CD4-positive, alpha-beta T cell treated with Interleukin-17A for 4 hours (primary cell): ENCODE measurements at regions not wholly inside any gene's neighbourhood (a gene's known extent, or its start where the extent isn't known, plus 50 kb on each side); places are given as distances from the start of the nearest gene placed in this dataset.
A peak's percentile ranks its signal among the peaks of the same experiment; 100 is the strongest.

Experiments
- DNase-seq: peaks from one replicate; pipeline ENCODE4 v3.0.0-alpha.2; 2020; ENCODE audit warnings: mixed read lengths

DNA sequence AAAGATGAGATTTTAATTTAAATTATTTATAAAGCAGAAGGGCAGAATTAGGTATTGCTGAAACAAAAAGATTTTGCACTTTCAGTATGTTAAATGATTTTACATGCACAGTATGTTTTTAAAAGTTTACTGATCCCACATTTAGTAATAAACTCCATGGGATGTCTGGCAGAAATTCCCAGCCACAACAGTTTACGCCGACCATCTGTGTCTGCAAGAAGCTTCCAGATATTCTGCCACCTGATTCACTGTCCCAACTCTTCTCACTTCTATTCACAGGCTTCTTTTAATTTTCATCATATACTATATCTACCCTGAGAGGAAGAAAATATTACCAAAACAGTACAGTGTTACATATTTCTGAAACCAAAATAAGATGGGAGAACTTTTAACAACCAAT, 115.8 kb upstream of the IQCM start:
- no peak for DNase-seq

DNA sequence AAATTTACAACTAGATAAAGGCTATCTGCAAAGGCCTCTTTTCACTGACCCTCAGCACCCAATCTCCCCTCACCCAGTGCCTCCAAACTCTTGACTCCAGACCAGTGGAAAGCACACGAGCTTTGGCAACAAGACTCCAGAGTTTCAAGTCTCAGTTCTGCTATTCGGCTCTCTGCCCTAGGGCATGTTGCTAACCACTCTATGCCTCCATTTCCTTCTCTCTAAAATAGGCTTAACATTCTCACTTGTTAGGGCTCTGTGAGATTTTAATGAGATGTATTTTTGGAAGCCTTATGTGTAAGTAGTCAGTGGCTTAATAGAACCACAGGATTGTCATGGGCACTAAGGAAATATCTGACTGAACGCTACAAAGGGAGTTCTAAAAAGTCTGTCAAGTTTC, 116.5 kb upstream of the IQCM start:
- no peak for DNase-seq

DNA sequence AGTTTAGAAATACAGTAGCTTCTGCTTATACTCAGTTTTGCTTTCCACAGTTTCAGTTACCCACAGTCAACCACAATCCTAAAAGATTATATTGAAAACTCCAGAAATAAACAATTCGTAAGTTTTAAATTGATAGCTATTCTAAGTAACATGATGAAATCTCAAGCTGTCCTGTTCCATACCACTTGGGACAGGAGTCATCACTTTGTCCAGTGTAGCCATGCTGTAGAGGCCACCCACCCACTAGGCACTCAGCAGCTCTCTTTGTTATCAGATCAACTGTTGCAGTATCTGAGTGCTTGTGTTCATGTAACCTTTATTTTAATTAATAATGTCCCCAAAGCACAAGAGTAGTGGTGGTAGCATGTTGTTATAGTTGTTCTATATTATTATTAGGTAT, 117.5 kb upstream of the IQCM start:
- DNase-seq, result no peak

DNA sequence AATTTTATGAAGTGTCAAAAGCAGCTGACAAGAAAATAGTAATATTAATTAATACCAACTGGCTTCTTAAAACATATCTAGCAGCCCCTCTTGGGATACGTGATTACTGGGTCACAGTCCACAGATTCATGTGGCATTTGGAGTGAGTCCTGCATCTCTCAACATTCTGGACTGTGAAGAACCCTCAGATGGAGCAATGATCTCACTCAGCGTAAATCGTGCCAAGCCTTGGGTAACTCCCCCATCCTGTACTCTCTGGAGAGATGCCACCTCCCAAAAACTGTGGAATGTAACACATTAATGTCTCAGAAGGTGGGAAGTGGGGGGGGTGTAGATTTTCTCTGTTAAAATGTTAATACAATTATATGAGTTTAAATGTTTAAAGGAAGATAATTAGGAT, 118.2 kb upstream of the IQCM start:
- DNase-seq, result no peak

DNA sequence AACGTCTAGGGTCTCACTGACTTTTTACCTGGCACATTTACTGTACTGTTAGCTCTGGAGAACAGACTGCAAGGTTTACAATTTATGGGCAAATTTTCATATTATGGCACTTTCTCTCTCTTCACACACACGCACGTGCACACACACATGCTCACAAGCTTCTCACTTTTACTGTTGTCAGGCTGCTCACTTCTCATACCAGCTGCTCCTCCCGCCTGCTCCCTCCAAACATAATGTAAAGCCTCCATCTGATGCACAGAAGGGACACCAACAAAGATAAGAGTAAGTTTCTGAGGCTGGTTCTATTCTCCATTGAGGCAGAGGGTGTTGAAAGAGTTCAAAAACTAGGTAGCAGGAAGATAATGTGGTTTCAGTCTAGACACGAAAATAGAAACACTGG, 128.9 kb upstream of the DCLK2 start:
- DNase-seq, result no peak

DNA sequence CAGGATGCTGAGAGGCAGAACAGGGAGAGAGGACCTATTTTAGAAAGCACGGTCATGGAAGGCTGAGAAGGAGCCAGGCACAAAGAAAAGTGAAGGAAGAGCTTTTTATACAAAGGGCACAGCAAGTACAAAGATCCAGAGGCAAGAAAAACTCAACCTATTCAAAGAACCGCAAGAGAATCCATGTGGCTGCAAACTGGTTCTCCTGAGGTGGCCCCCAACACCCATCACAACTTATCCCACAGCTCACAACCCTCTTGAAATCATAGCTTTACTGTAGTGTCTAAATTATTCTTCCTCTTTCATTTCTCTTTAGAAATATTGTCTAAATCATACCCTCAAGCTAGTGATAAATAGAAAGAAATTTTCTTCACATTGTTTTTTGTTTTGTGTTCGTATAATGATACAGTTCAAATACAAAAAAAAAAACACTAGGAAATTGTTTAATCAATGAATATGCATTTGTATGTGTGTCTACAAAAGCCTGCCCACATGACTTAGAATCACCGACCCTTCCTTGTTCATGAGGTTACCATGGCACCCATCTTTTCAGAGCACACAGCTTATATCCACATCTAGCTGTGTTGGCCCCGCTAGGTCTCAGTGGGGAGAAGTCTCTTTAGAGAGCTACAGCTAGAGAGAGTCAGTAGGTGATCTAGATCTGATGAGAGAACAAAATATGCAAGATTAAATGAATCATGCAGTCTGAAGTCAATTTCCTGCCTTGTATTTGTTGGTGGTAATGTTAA, 126.9 kb upstream of the DCLK2 start:
- DNase-seq, result no peak

DNA sequence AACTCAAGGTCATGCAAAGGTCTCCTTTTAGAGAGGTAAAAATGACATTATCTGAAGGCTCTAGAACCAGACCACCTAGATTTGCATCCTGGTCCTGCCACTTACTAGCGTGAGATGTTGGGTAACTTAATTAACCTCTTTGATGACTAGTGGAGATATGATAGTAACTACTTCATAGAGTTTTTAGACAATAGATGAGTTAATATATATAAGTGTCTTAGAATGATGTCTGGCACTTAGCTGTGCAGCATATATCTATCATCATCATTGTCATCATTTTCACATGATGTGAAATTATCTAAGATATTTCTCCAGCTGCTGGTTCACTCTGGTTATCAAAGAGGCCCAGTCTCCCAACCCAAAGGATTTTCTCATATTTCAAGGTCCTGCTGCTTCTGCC, 126.1 kb upstream of the DCLK2 start:
- DNase-seq, result no peak

DNA sequence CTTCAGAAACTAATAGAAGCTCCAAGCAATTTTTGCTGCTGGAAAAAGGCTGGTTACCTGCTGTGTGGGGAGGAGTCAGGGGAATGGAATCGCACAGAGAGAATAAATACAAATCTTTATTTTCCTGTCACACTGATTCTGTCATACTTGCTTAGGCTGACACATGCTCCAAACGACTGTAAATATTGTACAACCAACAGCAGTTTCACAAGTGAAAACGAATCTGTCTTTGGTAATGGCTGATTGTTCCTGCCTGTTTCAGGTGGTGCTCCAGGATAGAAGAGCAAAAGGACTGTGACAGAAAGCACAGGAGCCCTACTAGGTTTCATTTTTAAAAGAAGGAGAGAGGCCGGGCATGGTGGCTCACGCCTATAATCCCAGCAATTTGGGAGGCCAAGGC, 125.5 kb upstream of the DCLK2 start:
- no peak for DNase-seq

DNA sequence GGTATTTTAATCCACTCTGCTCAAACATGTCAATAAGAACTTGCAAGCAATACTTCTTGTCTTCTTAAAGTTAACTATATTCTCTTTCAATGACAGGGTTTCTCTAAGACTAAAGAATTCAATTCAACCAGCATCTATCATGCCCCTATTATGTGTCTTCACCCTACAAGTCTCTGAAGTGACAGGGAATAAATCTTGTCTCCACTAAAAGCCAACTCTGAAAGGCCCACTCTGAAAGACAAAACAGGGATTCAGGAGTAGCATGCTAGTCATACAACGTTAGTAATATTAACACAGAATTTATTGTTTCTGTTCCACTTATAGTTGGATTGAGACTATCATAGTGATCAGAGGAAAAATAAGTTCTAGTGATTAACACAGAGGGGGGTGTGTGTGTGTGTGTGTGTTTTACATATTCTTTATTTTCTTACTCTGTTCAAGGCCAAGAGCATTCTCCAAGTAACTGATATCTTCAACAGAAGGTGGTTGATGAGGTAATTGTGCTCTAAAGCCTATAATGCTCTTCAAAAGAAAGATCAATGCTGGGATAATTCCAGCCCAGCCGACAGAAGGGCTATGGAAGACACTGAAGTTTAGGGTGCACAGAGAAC, 122.4 kb upstream of the DCLK2 start:
- no peak for DNase-seq

DNA sequence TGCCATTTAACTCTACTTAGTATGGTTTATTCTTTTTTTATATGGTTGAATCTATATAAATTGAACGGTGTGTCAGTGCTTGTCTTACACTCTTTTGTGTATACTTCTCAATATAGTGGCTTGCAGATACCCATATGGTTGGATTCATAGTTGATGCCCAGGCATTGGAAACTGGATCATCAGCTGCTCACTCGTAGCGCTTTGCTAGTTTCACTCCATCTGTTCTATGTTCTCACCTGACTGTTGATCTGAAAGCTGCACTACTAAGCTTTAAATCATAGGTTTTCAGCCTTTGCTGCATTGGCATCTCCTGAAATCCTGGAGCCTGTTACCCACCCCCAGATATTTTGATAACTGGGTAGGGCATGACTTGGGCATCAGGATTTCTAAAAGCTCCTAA, 121.6 kb upstream of the DCLK2 start:
- no peak for DNase-seq

DNA sequence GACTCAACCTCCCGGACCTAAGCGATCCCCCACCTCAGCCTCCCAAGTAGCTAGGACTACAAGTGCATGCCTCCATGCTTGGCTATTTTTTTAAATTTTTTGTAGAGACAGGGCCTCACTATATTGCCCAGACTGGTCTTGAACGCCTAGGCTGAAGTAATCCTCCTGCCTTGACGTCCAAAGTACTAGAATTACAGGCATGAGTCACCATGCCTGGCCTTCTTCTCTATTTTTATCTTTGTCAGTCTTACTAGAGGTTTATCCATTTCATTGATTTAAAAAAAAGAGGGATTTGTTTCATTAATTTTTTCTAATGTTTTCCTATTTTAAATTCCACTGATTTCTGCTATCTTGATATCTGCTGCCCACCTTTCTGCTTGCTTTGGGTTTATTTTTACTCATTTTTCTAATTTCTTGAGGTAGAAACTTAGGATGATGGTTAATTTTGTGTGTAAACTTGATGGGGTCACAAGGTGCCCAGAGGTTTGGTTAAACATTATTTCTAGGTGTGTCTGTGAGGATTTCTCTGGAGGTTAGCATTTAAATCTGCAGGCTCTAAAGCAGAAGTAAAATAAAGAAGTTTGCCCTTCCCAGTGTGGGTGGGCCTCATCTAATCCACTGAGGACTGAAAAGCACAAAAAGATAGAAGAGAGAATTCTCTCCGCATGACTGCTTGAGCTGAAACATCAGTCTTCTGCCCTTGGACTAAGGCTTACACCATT, 116.2 kb upstream of the DCLK2 start:
- DNase-seq, result no peak

DNA sequence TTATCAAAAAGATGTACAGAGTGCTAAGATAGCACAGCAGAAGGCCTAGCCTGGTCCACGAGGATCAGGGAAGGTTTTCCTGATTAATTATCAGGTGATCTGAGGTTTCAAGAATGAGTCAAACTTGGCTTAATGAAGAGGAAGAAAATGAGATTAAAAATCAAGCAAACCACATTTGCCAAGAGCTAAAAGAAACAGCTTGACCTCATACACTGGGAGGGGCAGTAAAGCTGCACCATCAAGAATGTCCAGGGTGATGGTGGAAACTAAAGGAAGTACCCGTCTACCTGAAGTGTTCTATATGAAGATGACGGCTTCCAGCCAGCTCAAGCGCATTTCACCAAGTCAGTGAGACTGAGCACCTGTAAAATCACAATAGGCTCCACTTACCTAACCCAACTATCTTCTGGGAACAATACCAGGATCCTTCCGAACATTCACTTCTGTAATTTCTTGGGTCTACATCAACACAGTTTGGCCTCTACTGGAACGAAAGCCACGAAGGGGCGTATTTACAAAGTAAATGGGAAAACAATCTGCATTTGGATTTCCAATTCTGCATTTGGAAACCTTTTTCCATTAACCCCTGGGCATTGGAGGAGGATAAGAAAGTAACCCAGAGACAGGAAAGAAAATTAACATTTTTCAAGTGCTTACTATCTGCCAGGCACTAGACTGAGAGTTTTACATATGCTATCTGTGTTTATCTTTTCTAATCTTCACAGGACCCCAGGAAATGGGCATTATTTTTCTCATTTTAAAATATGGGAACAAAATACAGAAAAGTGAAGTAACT, 114.0 kb upstream of the DCLK2 start:
- no peak for DNase-seq

DNA sequence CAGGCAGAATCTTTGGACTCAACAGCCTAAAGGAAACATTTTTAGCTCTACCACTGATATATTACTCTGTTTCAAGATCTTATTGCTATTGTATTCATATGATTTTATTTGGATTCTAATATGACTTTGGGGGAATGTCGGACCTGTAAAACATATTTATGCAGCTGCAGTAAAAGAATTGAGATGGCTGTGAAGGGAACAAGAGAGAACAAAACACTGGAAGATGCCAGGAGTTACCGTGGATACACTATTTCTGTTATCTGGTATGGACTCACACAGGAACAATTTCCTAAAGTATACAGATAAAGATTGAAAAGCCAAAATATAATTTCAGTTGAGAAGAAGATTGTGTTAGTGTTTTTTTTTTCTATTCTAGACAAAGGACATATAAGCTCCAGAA, 113.0 kb upstream of the DCLK2 start:
- no peak for DNase-seq

DNA sequence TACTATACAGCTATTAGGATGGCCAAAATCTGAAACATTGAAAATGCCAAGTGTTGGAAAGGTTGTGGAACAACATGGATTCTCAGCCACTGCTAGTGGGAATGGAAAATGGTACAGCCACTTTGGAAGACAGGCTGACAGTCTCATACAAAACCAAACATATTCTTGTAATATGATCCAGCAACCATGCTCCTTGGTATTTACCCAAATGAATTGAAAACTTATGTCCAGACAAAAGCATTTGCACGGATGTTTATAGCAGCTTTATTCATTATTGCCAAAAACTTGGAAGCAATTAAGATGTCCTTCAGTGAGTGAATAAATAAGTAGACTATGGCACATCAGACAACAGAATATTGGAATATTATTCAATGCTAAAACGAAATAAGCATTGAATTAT, 105.8 kb upstream of the DCLK2 start:
- DNase-seq, result no peak

DNA sequence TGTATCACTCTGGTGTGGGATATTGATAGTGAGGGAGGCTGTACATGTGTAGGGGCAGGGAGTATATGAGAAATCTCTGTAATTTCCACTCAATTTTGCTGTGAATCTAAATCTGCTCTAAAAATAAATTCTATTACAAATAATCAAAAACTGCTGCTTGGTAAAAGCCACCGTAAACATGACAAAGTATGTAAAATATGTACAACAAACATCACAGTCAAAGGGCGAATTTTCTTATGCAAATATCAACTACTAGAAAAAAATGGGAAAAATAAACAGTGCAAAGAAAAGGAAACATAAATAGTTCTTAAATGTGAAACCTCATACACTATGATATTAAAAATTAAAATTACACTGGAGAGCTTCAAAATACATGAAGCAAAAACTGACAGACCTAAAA, 105.1 kb upstream of the DCLK2 start:
- DNase-seq, result no peak

DNA sequence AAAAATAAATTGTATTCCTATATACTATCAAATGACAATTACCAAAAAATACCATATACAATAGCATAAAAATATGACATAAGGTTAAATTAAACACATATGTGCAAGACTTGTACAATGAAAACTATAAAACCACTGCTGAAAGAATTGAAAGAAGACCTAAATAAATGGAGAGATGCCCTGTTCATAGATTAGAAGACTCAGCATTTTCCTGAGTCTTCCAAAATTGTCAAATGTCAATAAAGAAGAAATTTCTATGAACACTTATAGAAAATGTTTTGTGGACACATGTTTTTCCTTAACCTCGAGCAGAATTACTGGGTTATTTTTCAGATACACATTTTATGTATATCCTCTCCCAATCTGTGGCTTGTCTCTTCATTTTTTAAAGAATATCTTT, 103.1 kb upstream of the DCLK2 start:
- DNase-seq, result no peak

DNA sequence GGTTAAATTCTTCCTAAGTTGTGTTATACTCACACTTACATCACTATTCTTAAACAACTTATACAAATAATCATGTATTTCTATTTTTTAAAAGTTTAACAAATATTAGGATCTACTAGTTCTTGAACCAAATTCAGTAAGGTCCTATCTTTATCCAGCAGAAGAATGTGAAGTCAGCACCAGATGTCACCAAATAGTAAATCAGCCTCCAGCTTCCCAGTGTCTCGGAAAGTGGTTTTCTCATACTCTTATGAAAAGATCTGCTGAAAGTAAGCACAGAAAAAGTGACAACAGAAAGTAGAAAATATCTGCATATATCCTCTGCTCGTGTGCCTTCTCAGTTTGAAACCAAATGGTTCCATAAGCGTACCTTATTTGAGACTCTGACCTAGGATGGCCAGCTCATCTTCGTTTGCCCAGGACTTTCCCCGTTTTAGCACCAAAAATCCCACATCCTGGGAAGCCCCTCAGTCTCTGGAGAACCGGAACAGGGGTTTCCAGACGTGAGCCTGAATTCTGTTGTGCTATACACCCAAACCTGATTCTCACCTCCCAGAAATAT, 98.0 kb upstream of the DCLK2 start:
- DNase-seq, result no peak

DNA sequence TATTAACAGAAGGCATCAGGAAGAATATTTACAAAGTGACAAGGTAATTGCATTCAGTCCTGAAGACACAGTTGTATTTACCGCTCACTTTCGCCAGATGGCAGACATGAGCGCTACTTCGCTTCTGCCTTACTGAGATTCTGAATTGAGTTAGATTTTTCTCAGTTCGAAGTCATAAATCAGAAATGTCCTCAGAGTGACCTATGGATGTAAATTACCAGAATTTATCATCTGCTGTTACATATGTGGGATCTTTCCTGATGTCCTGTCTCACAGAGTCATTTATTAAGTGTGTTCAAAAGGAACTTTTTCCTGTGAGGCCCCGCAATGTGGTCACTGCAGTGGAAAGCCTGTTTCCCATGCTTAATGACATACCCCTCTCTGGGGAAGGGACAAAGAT, 97.3 kb upstream of the DCLK2 start:
- peak; percentile 36 for DNase-seq

DNA sequence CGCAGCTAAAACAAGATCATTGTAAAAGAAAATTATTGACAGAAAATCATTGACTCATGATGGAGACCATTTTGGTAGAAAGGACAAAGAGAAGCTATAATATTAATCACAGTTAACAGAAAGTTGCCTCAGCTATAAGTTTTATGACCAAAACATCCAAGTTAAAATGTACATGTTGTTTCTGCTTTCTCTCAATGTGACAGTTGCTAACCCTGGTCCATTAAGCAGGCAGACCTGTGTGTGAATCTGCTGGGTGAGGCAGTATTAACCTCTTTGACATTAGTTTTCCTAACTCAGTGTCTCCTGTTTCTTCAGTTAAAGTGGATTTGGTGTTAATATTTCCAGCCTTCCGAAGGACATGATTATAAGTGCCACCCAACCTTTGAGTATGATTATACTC, 94.8 kb upstream of the DCLK2 start:
- DNase-seq, result no peak

DNA sequence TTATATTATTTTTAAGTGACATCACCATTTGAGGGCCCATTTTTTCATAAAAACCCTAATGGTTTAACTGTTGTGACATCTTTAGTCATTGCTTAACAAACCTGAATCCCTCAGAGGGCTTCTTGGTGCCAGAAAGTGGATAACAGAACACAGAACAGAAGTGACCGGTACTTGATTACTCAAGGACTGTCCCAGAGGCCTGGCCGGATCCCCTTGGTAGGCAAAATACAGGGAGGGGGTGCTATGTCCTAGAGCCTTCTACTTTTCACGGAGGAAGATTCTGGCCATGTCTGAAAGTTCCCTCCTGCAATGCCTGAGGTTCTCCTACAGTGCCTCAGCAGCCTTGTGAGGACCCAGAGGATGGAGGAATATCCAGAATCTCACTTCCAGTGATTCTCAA, 94.3 kb upstream of the DCLK2 start:
- no peak for DNase-seq

DNA sequence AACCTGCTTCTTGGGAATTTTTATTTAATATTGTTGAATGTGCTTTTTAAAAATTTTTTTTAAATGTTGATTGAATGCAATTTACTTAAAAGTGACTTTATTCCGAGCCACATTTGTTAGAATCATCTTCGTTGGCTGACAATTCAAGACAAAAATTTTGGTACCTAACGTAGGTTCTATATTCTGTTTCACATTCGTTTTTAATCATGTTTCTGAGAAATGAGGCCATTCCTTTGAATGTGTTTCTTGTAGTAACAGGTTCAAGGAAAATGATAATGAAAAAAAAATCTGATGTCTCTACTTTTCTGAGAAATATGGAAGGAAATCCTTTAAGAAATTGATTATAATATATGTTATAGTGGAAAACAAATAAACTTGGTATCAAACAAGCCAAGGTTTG, 92.3 kb upstream of the DCLK2 start:
- no peak for DNase-seq

DNA sequence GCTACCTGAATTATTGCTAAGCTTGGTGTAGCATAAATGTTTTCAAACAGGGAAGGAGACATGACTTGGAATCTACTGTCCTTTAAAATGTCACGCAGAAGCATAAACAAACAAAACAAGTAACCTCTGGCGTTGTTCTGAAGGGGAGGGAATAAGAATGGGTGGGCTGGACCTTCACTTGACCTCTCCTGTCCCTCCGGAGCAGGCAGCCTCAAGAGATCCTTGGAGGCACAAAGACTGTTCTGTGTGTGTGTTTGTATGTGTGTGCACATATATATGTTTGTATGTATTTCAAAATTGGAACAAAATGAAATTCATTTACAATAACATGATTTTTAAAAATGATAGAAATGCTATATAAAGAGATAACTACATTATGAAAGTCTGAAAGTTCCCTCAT, 91.3 kb upstream of the DCLK2 start:
- no peak for DNase-seq
